Activated B cell treated with CpG ODN at 0.5 μM for 24 hours (primary cell): ENCODE measurements at regions not wholly inside any gene's neighbourhood (a gene's known extent, or its start where the extent isn't known, plus 50 kb on each side); places are given as distances from the start of the nearest gene placed in this dataset.

Source experiments
- ATAC-seq: fragments of 200-7000 bp; cut with Tn5 transposase; one replicate; pipeline ENCODE4 v1.10.0; 2021; ENCODE audit warnings: low read depth, mild to moderate bottlenecking, moderate library complexity
- CTCF ChIA-PET: fragments of 350-600 bp; sonication (Branson Sonifier 250); formaldehyde crosslinking; loops from one replicate; lab custom pipeline; 2021; ENCODE audit warnings: antibody characterized with exemption; lab: Charles Lee
- POLR2A ChIA-PET: fragments of 350-600 bp; sonication (Branson Sonifier 250); formaldehyde crosslinking; loops from one replicate; lab custom pipeline; 2021; ENCODE audit warnings: antibody characterized with exemption; lab: Charles Lee
- DNase-seq: peaks from one replicate; pipeline ENCODE4 v3.0.0; 2022
- H3K27ac Mint-ChIP-seq: one replicate; pipeline ENCODE4 v1.8.0; 2020; ENCODE audit warnings: mixed read lengths
- H3K27me3 Mint-ChIP-seq: one replicate; pipeline ENCODE4 v1.8.0; 2021; ENCODE audit warnings: mixed read lengths
- H3K36me3 Mint-ChIP-seq: one replicate; pipeline ENCODE4 v1.8.0; 2021; ENCODE audit warnings: low read depth, mixed read lengths
- H3K4me1 Mint-ChIP-seq: one replicate; pipeline ENCODE4 v1.8.0; 2021; ENCODE audit warnings: mixed read lengths
- H3K4me3 Mint-ChIP-seq: one replicate; pipeline ENCODE4 v1.8.0; 2020; ENCODE audit warnings: mild to moderate bottlenecking, mixed read lengths
- H3K9me3 Mint-ChIP-seq: one replicate; pipeline ENCODE4 v1.8.0; 2020; ENCODE audit warnings: mixed read lengths
- intact Hi-C: fragments of 100-400 bp; cut with micrococcal nuclease; formaldehyde crosslinking; loops from one replicate; pipeline ENCODE4 v1.15.1; 2024
- TF ChIP-seq, protein P1 (sequence below): fragments of 200-600 bp; IDR thresholded peaks from one replicate; pipeline ENCODE4 v1.8.0; 2022; ENCODE audit warnings: antibody characterized with exemption, mild to moderate bottlenecking

DNA sequence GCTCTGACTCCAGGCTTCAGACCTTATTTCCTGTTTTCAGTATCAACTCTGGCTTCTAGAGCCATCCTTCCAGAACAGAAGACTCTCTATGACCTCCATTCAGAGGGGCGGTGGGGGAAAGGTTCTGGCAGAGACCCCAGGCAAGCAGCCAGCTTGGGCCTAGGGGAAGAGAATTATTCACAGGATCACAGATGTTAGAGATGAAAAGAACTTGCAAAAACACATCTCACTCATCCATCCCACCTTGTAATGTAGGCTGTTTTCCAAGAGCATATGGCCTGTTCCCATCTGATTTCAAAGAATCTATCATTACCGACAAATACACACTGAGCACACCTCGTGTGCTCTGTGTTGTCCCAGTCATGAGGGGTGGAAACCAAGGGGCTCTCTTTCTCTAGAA is 131.9 kb downstream of the GRIN2B start:
- Mint-ChIP-seq H3K27ac (no peak overlapping the region), H3K4me1 (no peaks in the 10 kb centered on the region), H3K27me3 (peaks cover 22% of the 10 kb centered on the region), H3K36me3 (no peaks in the 10 kb centered on the region), H3K9me3 (no peaks in the 10 kb centered on the region), H3K4me3 (no peak overlapping the region)
- CTCF ChIA-PET: no interaction called here
- DNase-seq (no peak), ATAC-seq (no peak)
- TF ChIP-seq, protein P1, sequence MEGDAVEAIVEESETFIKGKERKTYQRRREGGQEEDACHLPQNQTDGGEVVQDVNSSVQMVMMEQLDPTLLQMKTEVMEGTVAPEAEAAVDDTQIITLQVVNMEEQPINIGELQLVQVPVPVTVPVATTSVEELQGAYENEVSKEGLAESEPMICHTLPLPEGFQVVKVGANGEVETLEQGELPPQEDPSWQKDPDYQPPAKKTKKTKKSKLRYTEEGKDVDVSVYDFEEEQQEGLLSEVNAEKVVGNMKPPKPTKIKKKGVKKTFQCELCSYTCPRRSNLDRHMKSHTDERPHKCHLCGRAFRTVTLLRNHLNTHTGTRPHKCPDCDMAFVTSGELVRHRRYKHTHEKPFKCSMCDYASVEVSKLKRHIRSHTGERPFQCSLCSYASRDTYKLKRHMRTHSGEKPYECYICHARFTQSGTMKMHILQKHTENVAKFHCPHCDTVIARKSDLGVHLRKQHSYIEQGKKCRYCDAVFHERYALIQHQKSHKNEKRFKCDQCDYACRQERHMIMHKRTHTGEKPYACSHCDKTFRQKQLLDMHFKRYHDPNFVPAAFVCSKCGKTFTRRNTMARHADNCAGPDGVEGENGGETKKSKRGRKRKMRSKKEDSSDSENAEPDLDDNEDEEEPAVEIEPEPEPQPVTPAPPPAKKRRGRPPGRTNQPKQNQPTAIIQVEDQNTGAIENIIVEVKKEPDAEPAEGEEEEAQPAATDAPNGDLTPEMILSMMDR: no peak
- POLR2A ChIA-PET: no interaction called here
- intact Hi-C loops: no loop called here

DNA sequence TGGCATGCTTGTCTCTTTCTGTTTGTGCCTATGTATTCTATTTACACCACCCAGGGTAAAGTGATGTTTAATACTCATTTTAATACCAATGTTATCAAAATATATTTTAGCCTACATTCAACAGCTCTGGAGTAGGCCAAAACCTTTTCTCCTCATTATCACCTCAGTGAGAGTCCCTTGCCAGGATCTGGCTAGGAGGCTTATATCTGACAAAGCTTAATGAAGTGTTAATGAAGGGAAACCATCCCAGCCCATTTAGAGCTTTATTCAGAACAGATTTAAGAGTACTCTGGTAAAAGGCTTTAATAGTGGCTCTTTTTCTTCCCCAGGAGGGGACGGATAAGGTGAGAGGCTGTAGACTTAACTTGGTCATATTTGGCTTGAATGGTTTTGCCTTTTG is 137.6 kb downstream of the GRIN2B start:
- Mint-ChIP-seq H3K4me3 (no peak overlapping the region), H3K27ac (no peak overlapping the region), H3K4me1 (no peaks in the 10 kb centered on the region), H3K36me3 (no peaks in the 10 kb centered on the region), H3K9me3 (no peaks in the 10 kb centered on the region), H3K27me3 (peaks cover 24% of the 10 kb centered on the region)
- intact Hi-C loops: no loop called here
- DNase-seq: no peak
- ATAC-seq: no peak
- TF ChIP-seq, protein P1: no peak
- ChIA-PET CTCF (no interaction called here), POLR2A (no interaction called here)

DNA sequence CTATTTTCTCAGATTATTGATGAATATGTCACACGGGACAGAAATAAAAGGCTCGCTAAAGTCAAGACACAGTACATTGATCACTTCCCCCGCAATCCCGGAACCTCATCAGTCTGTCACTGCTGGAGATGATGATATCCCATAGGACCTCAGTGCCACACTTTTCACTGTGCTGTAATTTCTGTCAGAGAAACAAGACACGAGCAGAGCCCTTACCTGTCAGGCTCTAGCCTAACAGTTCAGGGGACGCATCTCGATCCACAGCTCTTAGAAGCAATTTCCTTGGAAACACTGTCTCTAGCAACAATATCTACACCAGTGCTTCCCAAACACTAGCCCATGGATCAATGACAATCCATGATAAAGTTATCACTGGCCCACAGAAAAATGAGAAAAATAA is 140.0 kb downstream of the GRIN2B start:
- H3K36me3 Mint-ChIP-seq: no peaks in the 10 kb centered on the region
- ATAC-seq: no peak
- intact Hi-C loops: no loop called here
- H3K4me3 Mint-ChIP-seq: no peak overlapping the region
- no peak for DNase-seq
- POLR2A ChIA-PET: no interaction called here
- peaks cover 7% of the 10 kb centered on the region for H3K27me3 Mint-ChIP-seq
- no peaks in the 10 kb centered on the region for H3K4me1 Mint-ChIP-seq
- TF ChIP-seq, protein P1: no peak
- CTCF ChIA-PET: no interaction called here
- H3K9me3 Mint-ChIP-seq: no peaks in the 10 kb centered on the region
- H3K27ac Mint-ChIP-seq: no peak overlapping the region

DNA sequence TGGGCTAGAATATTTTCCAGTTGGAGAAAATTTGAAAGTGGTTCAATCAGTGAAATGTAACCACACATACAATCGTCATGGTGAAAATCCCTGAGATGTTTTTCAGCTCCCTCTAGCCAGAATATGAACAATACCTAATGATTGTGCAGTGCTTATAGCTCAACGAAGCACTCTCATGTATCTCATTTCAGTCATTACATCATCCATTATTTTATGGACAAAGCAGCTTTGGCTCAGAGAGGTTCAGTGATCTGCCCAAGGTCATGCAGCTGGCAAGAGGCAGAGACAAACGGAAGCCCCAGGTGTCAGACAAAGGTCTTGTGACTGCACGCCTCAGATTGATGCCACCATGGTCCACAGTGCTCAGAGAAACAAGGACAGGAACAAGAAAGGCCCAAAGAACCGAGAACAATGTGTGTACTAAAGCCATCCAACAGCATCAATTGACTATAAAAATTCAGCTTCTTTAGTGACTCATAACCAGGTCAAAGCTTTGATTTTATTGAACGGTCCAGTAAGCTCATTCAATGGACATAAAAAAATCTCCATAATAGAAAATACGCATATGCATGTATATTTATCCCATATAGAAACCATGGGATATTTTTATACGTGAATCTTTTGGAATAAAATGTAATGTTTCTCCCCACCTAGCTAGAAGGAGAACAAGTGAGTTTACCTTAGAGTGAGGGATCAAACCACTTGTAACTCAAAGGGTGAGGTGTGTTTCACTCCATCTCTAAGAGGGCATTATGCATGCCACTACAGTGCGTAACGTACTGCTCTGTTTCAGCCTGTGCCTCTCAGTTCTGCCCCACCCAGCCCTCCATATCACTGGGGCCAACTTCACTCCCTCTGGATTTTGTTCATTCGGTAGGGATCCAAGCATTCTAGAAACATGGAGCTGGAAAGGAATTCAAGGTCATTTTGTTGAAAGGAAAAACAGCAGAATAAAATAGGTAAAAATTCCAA is 141.8 kb downstream of the GRIN2B start:
- CTCF ChIA-PET: no interaction called here
- Mint-ChIP-seq H3K4me1 (no peaks in the 10 kb centered on the region), H3K27ac (no peak overlapping the region), H3K36me3 (no peaks in the 10 kb centered on the region), H3K4me3 (no peak overlapping the region), H3K27me3 (peaks cover 5% of the 10 kb centered on the region), H3K9me3 (no peaks in the 10 kb centered on the region)
- TF ChIP-seq, protein P1: no peak
- ATAC-seq: no peak
- DNase-seq: no peak
- POLR2A ChIA-PET: no interaction called here
- intact Hi-C loops: no loop called here

DNA sequence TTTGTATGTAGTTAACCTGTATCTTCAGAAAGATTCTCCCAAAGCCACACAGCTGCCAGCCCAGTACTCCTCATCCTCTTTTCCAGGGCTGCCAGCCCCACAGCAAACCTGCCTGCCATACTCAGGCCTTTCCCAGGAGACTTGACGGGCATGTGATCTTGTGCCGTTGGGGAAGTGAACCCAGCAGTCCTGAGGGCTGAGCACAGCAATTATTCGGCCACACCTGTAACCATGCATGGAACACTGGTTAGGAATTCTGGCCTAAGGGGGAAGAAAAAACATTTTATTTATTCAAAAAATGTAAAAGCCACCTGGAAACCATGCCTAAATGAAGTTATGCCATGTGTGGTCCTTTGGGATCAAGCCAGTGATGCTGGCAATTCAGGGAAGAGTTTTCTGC is 145.3 kb downstream of the GRIN2B start:
- no peaks in the 10 kb centered on the region for H3K36me3 Mint-ChIP-seq
- no peaks in the 10 kb centered on the region for H3K4me1 Mint-ChIP-seq
- no peak overlapping the region for H3K4me3 Mint-ChIP-seq
- intact Hi-C loops: no loop called here
- no peaks in the 10 kb centered on the region for H3K9me3 Mint-ChIP-seq
- TF ChIP-seq, protein P1: no peak
- ATAC-seq (no peak), DNase-seq (no peak)
- peaks cover 6% of the 10 kb centered on the region for H3K27me3 Mint-ChIP-seq
- ChIA-PET POLR2A (no interaction called here), CTCF (no interaction called here)
- no peak overlapping the region for H3K27ac Mint-ChIP-seq
